OCI-M2 (cell line): ENCODE measurements at regions not wholly inside any gene's neighbourhood (a gene's known extent, or its start where the extent isn't known, plus 50 kb on each side); places are given as distances from the start of the nearest gene placed in this dataset.
"Not testable (repeated sequence)": the region's sequence is repeated elsewhere in the genome, so short reads cannot be mapped to it uniquely, and the experiment has no call there.

Experiments
- DNase-seq: peaks from one replicate; lab custom pipeline; 2025; ENCODE audit not compliant: unreplicated experiment; lab: John Stamatoyannopoulos, UW

GRCh38 chr10:120047926-120048325, 155.4 kb downstream of the SEC23IP start:
- DNase-seq = no peak

- no peak for DNase-seq
Observed at GRCh38 chr10:120048391-120048790, 155.9 kb downstream of the SEC23IP start.

GRCh38 chr10:120051671-120052070, 159.1 kb downstream of the SEC23IP start:
- no peak for DNase-seq

GRCh38 chr10:120052964-120053702, 160.6 kb downstream of the SEC23IP start:
- DNase-seq = no peak

- not testable (repeated sequence) for DNase-seq
Observed at GRCh38 chr10:120059790-120060189, 167.3 kb downstream of the SEC23IP start.

GRCh38 chr10:120067427-120067826, 174.9 kb downstream of the SEC23IP start:
- DNase-seq = no peak

- DNase-seq = no peak
Observed at GRCh38 chr10:120069700-120070099, 177.2 kb downstream of the SEC23IP start.

GRCh38 chr10:120075349-120075748, 182.8 kb downstream of the SEC23IP start:
- DNase-seq = no peak

GRCh38 chr10:120076996-120077706, 184.6 kb downstream of the SEC23IP start:
- DNase-seq = no peak

- DNase-seq = no peak
Observed at GRCh38 chr10:120077707-120078492, 185.4 kb downstream of the SEC23IP start.

GRCh38 chr10:120085096-120085796, 192.7 kb downstream of the SEC23IP start:
- no peak for DNase-seq

GRCh38 chr10:120086066-120086465, 193.5 kb downstream of the SEC23IP start:
- no peak for DNase-seq

- DNase-seq = no peak
Observed at GRCh38 chr10:120087109-120087508, 194.6 kb downstream of the SEC23IP start.

GRCh38 chr10:120095875-120096274, 203.3 kb downstream of the SEC23IP start:
- no peak for DNase-seq

GRCh38 chr10:120097766-120098165, 205.2 kb downstream of the SEC23IP start:
- no peak for DNase-seq

GRCh38 chr10:120098232-120098930, 205.9 kb downstream of the SEC23IP start:
- DNase-seq = no peak

- no peak for DNase-seq
Observed at GRCh38 chr10:120103738-120104560, 211.4 kb downstream of the SEC23IP start.

- DNase-seq = no peak
Observed at GRCh38 chr10:120105001-120105400, 212.5 kb downstream of the SEC23IP start.

GRCh38 chr10:120105492-120105891, 213.0 kb downstream of the SEC23IP start:
- DNase-seq = no peak

- no peak for DNase-seq
Observed at GRCh38 chr10:120108916-120109315, 216.4 kb downstream of the SEC23IP start.
